Chondrocyte (in vitro differentiated cells): ENCODE measurements at regions not wholly inside any gene's neighbourhood (a gene's known extent, or its start where the extent isn't known, plus 50 kb on each side); places are given as distances from the start of the nearest gene placed in this dataset.
A peak's percentile ranks its signal among the peaks of the same experiment; 100 is the strongest.

Experiments
- DNase-seq: peaks from one replicate; pipeline ENCODE4 v3.0.0; 2021; ENCODE audit warnings: mixed read lengths, low spot score
- H3K27ac Mint-ChIP-seq: one replicate; pipeline ENCODE4 v1.8.0; 2021; ENCODE audit warnings: mild to moderate bottlenecking, moderate library complexity, mixed read lengths; ENCODE audit not compliant: unreplicated experiment
- H3K27me3 Mint-ChIP-seq: 2 replicates; pipeline ENCODE4 v1.8.0; 2021; ENCODE audit warnings: low read depth, mixed read lengths
- H3K36me3 Mint-ChIP-seq: 2 replicates; pipeline ENCODE4 v1.8.0; 2021; ENCODE audit warnings: low read depth, mixed read lengths
- H3K4me1 Mint-ChIP-seq: 2 replicates; pipeline ENCODE4 v1.8.0; 2021; ENCODE audit warnings: low read depth, mild to moderate bottlenecking, mixed read lengths
- H3K4me3 Mint-ChIP-seq: one replicate; pipeline ENCODE4 v1.8.0; 2021; ENCODE audit warnings: mild to moderate bottlenecking, moderate library complexity, mixed read lengths; ENCODE audit not compliant: unreplicated experiment
- H3K9me3 Mint-ChIP-seq: 2 replicates; pipeline ENCODE4 v1.8.0; 2021; ENCODE audit warnings: low read depth, mixed read lengths
- TF ChIP-seq, protein P1 (sequence below): fragments of 200-600 bp; sonication (generic); IDR thresholded peaks from 2 replicates; pipeline ENCODE4 v1.5.0; 2021; ENCODE audit warnings: antibody characterized with exemption, mild to moderate bottlenecking, moderate library complexity

DNA sequence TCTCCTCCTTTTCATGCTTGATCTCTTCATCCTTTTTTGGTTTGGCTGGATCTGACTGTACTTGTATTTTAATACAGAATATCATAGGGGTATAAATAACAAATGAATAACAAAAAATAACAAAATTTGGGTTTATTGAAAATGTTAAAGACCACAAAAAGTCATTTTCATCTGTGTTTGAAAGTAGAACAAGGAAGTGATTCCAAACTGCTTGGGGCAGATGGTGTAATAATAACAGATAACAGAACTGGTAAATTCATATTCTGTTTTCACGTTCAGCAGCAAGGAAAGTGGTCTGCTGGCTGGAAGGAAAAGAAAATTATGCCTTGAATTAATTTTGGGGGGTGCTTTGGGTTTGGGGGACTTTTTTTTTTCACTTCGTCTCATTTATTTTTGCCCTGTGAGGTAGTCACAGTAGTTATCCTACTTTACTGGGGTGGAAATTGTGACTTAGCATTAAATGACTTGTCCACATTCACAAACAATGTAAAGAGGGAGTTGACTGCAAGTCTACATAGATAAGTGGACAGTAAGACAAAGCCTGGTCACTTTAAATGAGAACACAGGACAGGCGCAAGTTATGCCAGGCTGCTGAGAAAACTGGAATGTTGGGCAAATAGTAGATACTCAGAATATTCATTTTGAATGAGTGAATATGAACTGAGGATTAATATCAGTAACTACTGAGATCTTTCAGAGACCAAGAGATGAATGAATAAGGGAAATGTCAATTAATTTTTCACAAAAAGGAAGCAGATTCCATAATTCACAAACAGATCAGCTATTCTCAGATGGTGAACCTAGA is 193.9 kb upstream of the CITED2 start:
- peak overlapping the region; percentile 93 for H3K27ac Mint-ChIP-seq
- no peaks in the 10 kb centered on the region for H3K36me3 Mint-ChIP-seq
- H3K4me3 Mint-ChIP-seq = no peak overlapping the region
- H3K4me1 Mint-ChIP-seq = peaks cover 62% of the 10 kb centered on the region
- TF ChIP-seq, protein P1, sequence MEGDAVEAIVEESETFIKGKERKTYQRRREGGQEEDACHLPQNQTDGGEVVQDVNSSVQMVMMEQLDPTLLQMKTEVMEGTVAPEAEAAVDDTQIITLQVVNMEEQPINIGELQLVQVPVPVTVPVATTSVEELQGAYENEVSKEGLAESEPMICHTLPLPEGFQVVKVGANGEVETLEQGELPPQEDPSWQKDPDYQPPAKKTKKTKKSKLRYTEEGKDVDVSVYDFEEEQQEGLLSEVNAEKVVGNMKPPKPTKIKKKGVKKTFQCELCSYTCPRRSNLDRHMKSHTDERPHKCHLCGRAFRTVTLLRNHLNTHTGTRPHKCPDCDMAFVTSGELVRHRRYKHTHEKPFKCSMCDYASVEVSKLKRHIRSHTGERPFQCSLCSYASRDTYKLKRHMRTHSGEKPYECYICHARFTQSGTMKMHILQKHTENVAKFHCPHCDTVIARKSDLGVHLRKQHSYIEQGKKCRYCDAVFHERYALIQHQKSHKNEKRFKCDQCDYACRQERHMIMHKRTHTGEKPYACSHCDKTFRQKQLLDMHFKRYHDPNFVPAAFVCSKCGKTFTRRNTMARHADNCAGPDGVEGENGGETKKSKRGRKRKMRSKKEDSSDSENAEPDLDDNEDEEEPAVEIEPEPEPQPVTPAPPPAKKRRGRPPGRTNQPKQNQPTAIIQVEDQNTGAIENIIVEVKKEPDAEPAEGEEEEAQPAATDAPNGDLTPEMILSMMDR = no peak
- no peak for DNase-seq
- no peaks in the 10 kb centered on the region for H3K9me3 Mint-ChIP-seq
- no peaks in the 10 kb centered on the region for H3K27me3 Mint-ChIP-seq

DNA sequence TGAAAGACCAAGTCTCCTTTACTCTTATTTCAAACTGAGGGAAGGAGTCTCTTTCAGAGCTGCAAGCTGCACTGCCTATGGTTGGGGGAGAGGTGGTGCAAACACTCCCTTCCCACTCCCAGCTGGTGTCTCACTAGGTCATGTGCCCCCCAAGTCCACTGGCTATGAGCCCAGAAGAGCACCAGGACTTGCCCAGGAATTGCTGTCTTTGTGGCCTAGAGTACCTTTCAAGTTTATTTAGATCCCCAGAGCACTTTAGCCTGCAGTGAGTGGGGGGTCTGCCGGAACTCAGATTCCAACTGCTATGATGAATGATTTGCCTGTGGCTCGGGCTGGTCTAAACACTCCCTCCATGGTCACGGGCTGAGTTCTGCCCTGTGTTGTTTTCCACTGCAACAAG is 192.6 kb upstream of the CITED2 start:
- no peak overlapping the region for H3K27ac Mint-ChIP-seq
- TF ChIP-seq, protein P1 = no peak

DNA sequence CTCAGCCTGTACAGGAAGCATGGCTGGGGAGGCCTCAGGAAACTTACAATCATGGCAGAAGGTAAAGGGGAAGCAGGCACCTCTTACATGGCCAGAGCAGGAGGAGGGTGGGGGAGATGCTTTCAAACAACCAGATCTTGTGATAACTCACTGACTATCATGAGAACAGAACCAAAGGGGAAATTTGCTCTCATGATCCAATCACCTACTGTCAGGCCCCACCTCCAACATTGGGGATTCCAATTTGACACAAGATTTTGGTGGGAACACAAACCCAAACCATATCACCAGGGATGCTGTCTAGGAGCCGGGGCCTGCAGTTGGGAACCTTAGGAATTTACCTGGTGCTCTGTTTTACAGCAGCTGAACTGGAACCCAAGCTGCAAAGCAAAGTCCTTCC is 191.1 kb upstream of the CITED2 start:
- TF ChIP-seq, protein P1 = no peak
- Mint-ChIP-seq H3K27ac (no peak overlapping the region), H3K4me1 (peaks cover 55% of the 10 kb centered on the region), H3K9me3 (peaks cover 9% of the 10 kb centered on the region), H3K36me3 (peaks cover 4% of the 10 kb centered on the region), H3K4me3 (no peak overlapping the region), H3K27me3 (no peaks in the 10 kb centered on the region)
- no peak for DNase-seq

More for the DNA sequence above, 192.6 kb upstream of the CITED2 start:
- Mint-ChIP-seq H3K27me3 (no peaks in the 10 kb centered on the region), H3K4me1 (peaks cover 61% of the 10 kb centered on the region), H3K36me3 (no peaks in the 10 kb centered on the region), H3K4me3 (no peak overlapping the region), H3K9me3 (no peaks in the 10 kb centered on the region)
- DNase-seq = no peak

DNA sequence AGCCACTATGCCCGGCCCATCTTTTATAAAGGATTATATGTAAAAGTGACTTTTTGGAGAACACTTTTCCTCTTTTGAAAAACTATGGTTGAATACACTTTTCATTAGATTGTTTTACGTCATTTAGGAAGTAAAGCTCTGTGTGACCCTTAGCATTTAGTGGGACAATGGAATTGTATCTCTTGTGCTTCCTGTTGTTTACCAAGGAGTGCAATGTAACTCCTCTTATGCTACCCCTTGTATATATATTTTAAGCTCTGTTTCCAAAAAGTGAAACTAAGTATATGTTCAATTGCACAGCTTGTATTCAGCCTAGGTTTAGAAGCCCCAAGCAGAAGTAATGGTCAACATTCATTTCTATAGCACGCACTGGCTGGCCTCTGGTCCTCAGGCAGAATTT is 183.1 kb upstream of the CITED2 start:
- Mint-ChIP-seq H3K9me3 (peaks cover 14% of the 10 kb centered on the region), H3K36me3 (peaks cover 6% of the 10 kb centered on the region), H3K27ac (no peak overlapping the region), H3K4me3 (no peak overlapping the region), H3K4me1 (peaks cover under 1% of the 10 kb centered on the region), H3K27me3 (no peaks in the 10 kb centered on the region)
- TF ChIP-seq, protein P1 = no peak
- DNase-seq = no peak

DNA sequence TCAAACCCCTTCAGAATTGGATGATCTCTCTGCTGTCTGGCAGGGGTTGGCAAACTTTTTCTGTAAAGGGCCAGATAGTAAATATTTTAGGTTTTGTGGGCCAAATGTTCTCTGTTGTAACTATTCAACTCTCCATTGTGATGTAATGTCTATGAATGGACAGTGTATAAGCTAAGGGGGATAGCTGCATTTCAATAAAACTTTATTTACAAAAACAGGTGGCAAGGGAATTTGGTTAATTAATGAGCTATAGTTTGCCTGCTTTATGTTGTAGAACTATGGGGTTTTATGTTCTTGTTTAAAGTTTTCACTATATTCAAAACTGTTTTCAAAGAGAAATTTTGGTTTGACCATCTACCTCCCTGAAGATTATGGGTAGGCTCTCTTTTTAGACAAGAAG is 182.1 kb upstream of the CITED2 start:
- DNase-seq = no peak
- H3K4me1 Mint-ChIP-seq = no peaks in the 10 kb centered on the region
- H3K9me3 Mint-ChIP-seq = peaks cover 14% of the 10 kb centered on the region
- no peaks in the 10 kb centered on the region for H3K27me3 Mint-ChIP-seq
- TF ChIP-seq, protein P1 = no peak
- H3K27ac Mint-ChIP-seq = no peak overlapping the region
- H3K4me3 Mint-ChIP-seq = no peak overlapping the region
- H3K36me3 Mint-ChIP-seq = peaks cover 6% of the 10 kb centered on the region
